Mammary epithelial cell (primary cell): ENCODE measurements at regions not wholly inside any gene's neighbourhood (a gene's known extent, or its start where the extent isn't known, plus 50 kb on each side); places are given as distances from the start of the nearest gene placed in this dataset.

Experiments
- EZH2 ChIP-seq: IDR thresholded peaks from 2 replicates; pipeline ENCODE4 v1.6.1; 2012; ENCODE audit warnings: low read length, inconsistent platforms, borderline replicate concordance
- TF ChIP-seq, protein P1 (sequence below), 2 donors: IDR thresholded peaks in 1 of 2; conservative IDR thresholded peaks in 1 of 2; 2 replicates each; pipeline ENCODE4 v1.5.1; 2011 to 2012; ENCODE audit warnings: inconsistent platforms in 2 of 2, low read length in 2 of 2, mild to moderate bottlenecking in 2 of 2, control low read depth in 1 of 2, low read depth in 1 of 2; ENCODE audit not compliant: insufficient read depth in 1 of 2; ENCODE audit errors: extremely low read depth in 1 of 2

DNA sequence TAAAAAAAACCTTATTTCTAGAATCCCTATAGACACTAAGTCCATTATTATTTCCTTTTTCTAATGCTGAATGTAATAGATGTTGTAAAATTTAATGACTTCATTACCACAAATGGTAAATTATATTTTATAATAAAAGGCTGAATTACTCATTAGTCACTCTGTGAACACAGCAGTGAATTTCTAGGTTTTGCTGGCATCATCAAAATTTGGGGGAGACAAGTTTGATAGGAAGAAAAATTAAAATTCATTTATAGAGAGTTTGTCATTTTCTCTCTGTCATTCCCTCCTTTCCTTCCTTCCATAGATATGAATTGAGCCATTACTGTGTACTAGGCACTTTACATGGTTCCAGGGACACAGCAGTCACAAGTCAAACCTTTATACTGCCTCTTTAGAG is 340.9 kb downstream of the TRIB2 start:
- TF ChIP-seq, protein P1, sequence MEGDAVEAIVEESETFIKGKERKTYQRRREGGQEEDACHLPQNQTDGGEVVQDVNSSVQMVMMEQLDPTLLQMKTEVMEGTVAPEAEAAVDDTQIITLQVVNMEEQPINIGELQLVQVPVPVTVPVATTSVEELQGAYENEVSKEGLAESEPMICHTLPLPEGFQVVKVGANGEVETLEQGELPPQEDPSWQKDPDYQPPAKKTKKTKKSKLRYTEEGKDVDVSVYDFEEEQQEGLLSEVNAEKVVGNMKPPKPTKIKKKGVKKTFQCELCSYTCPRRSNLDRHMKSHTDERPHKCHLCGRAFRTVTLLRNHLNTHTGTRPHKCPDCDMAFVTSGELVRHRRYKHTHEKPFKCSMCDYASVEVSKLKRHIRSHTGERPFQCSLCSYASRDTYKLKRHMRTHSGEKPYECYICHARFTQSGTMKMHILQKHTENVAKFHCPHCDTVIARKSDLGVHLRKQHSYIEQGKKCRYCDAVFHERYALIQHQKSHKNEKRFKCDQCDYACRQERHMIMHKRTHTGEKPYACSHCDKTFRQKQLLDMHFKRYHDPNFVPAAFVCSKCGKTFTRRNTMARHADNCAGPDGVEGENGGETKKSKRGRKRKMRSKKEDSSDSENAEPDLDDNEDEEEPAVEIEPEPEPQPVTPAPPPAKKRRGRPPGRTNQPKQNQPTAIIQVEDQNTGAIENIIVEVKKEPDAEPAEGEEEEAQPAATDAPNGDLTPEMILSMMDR (conservative IDR thresholded peaks at IDR 0.05 in 1 of 2, IDR thresholded peaks at IDR 0.05 in 1 of 2; ENCODE audit: extremely low read depth in 1 of 2, insufficient read depth in 1 of 2, low read depth in 1 of 2, low read length in 2 of 2): no peak
- TF ChIP-seq EZH2: no peak
